ENCODE measurements at regions not wholly inside any gene's neighbourhood (a gene's known extent, or its start where the extent isn't known, plus 50 kb on each side); places are given as distances from the start of the nearest gene placed in this dataset.

DNA sequence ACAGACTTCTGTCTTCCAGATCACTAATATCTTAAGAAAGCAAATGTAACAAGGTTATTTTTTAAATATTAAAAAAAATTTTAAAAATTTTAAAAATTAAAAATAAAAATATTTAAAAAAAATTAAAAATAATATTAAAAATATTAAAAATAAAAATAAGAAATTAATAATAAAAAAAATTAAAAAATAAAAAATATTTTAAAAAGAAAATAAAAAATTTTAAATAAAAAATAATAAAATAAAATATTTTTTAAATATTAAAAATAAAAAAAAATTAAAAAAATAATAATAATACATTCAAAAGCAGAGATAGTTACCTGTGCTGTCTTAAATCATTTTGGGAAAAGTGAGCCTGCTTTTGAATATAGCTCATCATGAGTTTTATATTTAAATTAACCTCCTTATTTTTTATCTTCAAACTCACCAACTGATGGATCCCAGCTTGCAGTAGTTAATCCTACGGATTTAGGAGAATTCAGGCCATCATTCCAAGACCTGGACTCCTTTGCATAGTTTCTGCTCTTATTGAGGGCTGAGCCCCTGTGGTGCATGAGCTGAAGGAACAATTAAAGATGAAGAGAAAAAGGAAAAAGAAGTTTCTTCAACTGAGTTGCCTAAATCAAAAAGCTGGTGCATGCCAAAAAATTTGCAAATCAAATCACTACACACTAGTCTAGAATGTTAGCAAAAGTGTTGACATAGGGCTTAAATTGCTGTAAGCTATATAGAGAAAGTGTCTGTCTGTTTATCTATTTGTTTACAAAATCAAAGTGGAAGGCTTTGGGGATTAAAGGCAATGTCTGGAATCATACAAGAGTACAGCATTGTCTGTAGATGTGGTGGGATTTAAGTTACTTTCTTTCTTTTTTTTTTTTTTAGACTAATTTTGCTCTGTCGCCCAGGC lies 50.5 kb upstream of the ZNF438 start:
- no peak overlapping the region for H3K4me3 ChIP-seq (ENCODE audit: low read length)
- H2AFZ ChIP-seq (ENCODE audit: low read depth, low read length), result no peak overlapping the region
- no peaks in the 10 kb centered on the region for H3K36me3 ChIP-seq (ENCODE audit: insufficient read depth, low read length)
- no peaks in the 10 kb centered on the region for H3K27me3 ChIP-seq (ENCODE audit: insufficient read depth, low read length)
- peaks cover 6% of the 10 kb centered on the region for H3K4me1 ChIP-seq (ENCODE audit: insufficient read depth, low read length)
- no peaks in the 10 kb centered on the region for H3K9me3 ChIP-seq (ENCODE audit: low read length)

DNA sequence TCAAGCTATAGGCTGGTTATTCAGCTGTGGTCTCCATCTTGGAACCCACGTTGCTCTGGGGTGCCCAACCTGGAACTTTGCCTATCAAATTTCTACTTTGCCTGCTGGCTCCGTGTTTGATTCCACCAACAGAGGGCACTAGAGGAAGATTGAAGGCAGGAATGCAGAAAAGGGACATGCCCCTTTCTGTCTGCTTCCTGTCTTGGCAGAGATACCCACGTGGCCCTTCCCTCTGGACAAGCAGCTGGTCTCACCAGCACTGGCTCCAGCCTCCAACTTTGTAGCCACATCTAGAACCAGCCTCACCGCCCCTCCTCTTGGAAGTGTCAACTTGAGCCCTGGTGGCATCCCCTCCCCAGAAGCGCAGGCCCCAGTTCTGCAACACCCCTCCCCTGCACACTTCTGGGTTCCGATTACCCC lies 52.1 kb upstream of the ZNF438 start:
- Histone ChIP-seq H3K4me1 (ENCODE audit: insufficient read depth, low read length) (peaks cover 8% of the 10 kb centered on the region), H3K9me3 (ENCODE audit: low read length) (no peaks in the 10 kb centered on the region), H2AFZ (ENCODE audit: low read depth, low read length) (no peak overlapping the region), H3K4me3 (ENCODE audit: low read length) (no peak overlapping the region), H3K36me3 (ENCODE audit: insufficient read depth, low read length) (no peaks in the 10 kb centered on the region), H3K27me3 (ENCODE audit: insufficient read depth, low read length) (no peaks in the 10 kb centered on the region)

DNA sequence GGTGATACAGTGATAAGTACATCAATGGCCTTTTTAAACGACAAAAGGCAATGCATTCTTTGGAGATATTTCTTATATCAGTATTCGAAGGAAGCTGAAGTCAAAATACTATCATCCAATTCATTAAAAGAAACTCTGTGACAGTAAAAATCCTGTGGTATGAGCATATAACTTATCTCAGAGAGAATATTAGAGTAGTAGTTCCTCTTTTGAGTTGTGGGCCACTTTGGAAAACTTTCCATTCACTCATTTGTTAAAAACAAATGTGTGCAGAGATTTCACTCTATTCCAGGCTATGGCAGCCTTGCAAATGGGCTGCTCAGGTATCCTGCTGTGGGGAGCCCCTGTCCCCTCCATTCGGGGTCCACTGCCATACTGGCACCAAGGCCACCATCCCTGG lies 55.3 kb upstream of the ZNF438 start:
- no peaks in the 10 kb centered on the region for H3K27me3 ChIP-seq (ENCODE audit: insufficient read depth, low read length)
- H3K4me3 ChIP-seq (ENCODE audit: low read length), result no peak overlapping the region
- no peak overlapping the region for H2AFZ ChIP-seq (ENCODE audit: low read depth, low read length)
- no peaks in the 10 kb centered on the region for H3K36me3 ChIP-seq (ENCODE audit: insufficient read depth, low read length)
- no peaks in the 10 kb centered on the region for H3K9me3 ChIP-seq (ENCODE audit: low read length)
- peaks cover 8% of the 10 kb centered on the region for H3K4me1 ChIP-seq (ENCODE audit: insufficient read depth, low read length)

DNA sequence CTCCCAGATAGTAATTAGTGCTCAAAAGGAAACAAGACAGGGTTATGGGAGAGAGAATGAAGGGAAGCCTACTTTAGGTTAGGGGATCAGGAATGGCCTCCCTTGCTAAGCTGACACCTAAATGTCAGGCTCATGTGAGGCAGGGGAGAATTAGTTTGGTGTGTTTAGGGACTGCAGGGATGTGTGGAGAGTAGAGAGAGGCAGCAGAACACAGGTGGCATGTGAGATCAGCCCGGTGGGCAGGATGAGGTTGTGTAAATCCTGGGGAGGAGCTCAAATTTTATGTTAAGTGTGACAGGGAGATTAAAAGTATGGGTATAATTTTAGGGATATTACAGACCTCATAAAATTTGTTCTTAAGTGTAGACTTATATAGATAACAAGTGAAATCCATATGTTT lies 56.2 kb upstream of the ZNF438 start:
- Histone ChIP-seq H3K4me1 (ENCODE audit: insufficient read depth, low read length) (peaks cover 8% of the 10 kb centered on the region), H3K36me3 (ENCODE audit: insufficient read depth, low read length) (no peaks in the 10 kb centered on the region), H3K4me3 (ENCODE audit: low read length) (no peak overlapping the region), H2AFZ (ENCODE audit: low read depth, low read length) (peak overlapping the region; percentile 36), H3K27me3 (ENCODE audit: insufficient read depth, low read length) (no peaks in the 10 kb centered on the region), H3K9me3 (ENCODE audit: low read length) (no peaks in the 10 kb centered on the region)

DNA sequence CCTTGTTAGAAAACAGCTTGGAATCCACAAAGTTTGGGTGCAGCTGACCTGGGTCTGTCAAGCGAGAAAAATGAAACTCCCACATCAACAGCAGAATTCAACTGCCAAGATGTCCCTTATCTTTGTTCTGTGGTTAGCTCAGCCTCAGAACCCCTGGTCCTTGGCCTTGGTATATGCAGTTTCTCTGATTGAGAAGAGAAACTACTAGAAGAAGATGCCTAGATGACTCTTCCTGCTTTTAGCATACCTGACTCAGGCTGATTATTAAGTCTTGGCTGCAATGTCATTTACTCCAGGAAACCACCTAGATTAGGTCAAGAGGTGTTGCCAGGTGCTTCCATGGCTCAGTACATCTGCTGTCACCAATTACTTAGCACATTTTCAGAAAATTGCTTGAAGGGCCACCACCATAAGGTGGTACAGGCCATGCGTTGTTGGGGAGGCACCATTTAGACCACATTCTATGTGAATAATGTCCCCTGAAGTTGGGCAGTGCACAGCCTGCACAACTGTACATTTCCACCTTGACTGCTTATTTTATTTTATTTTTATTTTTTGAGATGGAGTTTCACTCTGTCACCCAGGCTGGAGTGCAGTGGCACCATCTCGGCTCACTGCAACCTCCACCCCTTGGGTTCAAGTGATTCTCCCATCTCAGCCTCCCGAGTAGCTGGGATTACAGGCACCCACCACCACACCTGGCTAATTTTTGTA lies 59.4 kb upstream of the ZNF438 start:
- Histone ChIP-seq H3K4me3 (ENCODE audit: low read length) (no peak overlapping the region), H3K4me1 (ENCODE audit: insufficient read depth, low read length) (peaks cover 2% of the 10 kb centered on the region), H3K36me3 (ENCODE audit: insufficient read depth, low read length) (no peaks in the 10 kb centered on the region), H3K27me3 (ENCODE audit: insufficient read depth, low read length) (no peaks in the 10 kb centered on the region), H2AFZ (ENCODE audit: low read depth, low read length) (no peak overlapping the region), H3K9me3 (ENCODE audit: low read length) (no peaks in the 10 kb centered on the region)

DNA sequence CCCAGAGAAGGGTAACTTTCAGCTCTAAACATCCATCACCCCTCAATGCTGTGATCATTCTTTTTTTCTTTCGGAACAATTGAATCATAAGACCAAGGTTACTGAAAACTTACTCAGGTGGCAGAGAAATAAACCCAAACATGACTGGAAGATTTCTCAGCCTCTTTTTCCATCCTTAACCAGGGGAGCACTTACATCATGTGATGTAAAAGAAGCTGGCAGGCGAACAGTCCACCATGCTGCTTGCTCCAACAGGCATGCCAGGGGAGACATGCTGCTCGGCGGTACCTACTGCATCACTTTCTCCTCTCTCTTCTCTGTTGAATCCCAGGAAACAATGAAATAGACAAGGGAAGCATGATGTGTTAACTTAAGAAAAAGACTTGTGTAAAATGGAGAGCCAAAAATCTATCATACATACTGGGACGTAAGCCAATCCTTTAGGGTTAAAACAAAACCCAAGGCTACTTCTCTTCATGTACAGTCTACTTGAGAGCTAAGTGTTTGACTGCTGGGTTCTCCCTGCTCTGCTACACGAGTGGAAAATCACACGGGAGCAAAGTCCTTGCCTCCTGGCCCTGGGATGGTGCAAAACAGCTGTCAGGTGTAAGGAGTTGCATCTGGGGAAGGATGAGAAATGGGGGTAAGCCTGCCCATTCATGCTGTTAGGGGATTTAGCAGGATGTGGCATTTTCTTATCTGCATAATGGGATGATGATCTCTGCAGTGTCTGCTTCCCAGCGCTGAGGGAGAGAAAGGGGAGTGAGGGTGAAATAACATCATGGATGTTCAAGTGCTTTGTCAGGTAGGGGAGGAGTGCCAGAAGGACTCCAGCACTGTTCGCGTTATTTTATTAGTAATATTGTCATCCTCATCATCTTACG lies 64.3 kb upstream of the ZNF438 start:
- no peak overlapping the region for H3K4me3 ChIP-seq (ENCODE audit: low read length)
- no peaks in the 10 kb centered on the region for H3K9me3 ChIP-seq (ENCODE audit: low read length)
- no peaks in the 10 kb centered on the region for H3K27me3 ChIP-seq (ENCODE audit: insufficient read depth, low read length)
- no peaks in the 10 kb centered on the region for H3K36me3 ChIP-seq (ENCODE audit: insufficient read depth, low read length)
- no peaks in the 10 kb centered on the region for H3K4me1 ChIP-seq (ENCODE audit: insufficient read depth, low read length)
- no peak overlapping the region for H2AFZ ChIP-seq (ENCODE audit: low read depth, low read length)

DNA sequence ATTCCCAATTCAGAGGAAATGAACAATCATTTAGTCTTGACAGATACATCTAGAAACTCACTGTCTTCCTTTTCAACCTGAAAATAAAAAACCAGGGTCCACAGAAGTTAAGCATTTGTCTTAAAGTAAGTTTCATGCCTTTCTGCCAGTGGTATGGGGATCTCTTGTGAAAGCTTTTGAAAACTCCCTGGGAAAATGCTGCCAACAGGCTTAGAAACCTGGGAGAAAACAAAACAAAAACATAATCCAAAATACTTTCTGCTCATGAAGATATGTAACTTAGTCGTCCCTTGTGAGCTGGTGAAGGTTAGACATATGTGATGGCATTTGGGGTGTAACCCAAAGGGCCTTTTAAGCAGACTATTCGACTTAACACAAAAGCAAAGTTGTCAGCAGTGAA lies 66.4 kb upstream of the ZNF438 start:
- H2AFZ ChIP-seq (ENCODE audit: low read depth, low read length), result no peak overlapping the region
- H3K4me1 ChIP-seq (ENCODE audit: insufficient read depth, low read length), result no peaks in the 10 kb centered on the region
- no peak overlapping the region for H3K4me3 ChIP-seq (ENCODE audit: low read length)
- no peaks in the 10 kb centered on the region for H3K27me3 ChIP-seq (ENCODE audit: insufficient read depth, low read length)
- H3K9me3 ChIP-seq (ENCODE audit: low read length), result no peaks in the 10 kb centered on the region
- no peaks in the 10 kb centered on the region for H3K36me3 ChIP-seq (ENCODE audit: insufficient read depth, low read length)

DNA sequence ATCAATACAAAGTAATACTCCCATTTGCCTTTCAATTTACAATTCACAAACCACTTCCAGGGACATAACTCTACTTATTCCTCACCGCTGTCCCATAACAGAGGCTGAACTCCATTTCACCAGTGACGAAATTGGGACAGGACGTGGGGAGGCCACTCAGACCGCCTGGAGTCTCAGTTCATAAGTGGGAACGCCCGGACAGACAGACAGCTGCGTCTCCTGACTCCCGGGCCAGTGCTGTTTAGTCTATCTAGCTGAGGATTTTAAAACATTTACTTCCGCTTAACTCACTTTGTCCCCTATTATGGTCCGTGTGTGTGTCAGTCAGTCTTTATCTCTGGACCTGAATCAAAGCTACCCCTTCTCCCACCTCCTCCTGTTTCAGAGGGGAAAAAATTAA lies 67.4 kb upstream of the ZNF438 start:
- Histone ChIP-seq H3K9me3 (ENCODE audit: low read length) (no peaks in the 10 kb centered on the region), H2AFZ (ENCODE audit: low read depth, low read length) (no peak overlapping the region), H3K4me3 (ENCODE audit: low read length) (no peak overlapping the region), H3K4me1 (ENCODE audit: insufficient read depth, low read length) (no peaks in the 10 kb centered on the region), H3K27me3 (ENCODE audit: insufficient read depth, low read length) (no peaks in the 10 kb centered on the region), H3K36me3 (ENCODE audit: insufficient read depth, low read length) (no peaks in the 10 kb centered on the region)

DNA sequence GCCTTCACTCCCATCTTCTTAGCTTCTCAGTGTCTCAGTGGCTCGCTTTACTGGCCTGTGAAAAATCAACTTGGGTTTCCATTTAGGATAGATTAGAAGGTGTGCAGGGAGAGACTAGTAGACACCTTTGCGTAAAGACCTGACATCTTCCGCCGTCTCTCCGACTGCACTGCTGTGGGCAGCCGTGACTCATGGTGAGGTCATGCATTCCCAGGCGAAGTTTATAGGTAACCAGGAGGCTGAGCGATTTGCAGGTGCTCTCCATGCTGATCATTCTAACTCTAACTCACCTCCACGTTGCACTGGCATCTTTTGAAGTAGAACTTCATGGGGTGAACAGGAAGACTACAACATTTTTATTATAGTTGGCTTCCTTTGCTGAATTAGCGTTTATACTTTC lies 68.0 kb upstream of the ZNF438 start:
- Histone ChIP-seq H3K36me3 (ENCODE audit: insufficient read depth, low read length) (no peaks in the 10 kb centered on the region), H3K9me3 (ENCODE audit: low read length) (no peaks in the 10 kb centered on the region), H3K27me3 (ENCODE audit: insufficient read depth, low read length) (no peaks in the 10 kb centered on the region), H2AFZ (ENCODE audit: low read depth, low read length) (no peak overlapping the region), H3K4me3 (ENCODE audit: low read length) (no peak overlapping the region), H3K4me1 (ENCODE audit: insufficient read depth, low read length) (no peaks in the 10 kb centered on the region)

DNA sequence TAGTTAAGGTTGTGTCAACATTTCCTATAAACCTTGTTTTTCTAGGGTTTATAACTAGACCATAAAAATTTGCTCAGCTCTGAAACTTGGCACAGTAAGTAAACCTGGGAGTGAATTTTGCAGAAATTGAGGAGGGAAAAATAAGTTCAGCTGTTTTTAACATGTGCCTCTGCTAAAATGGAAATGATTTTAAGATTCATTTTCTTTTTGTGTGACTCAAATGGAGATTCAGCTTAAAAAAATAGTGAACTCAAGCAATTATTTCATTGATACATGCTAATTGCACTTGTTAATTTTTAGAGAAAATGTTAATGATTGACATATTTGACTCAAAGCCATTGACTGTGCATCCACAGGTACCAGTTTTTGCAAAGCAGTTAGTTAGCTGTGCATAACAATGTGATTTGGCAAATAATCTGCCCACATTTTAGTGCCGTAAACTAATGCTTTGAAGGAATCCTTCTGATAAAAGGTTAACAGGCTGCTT lies 68.5 kb upstream of the ZNF438 start:
- Histone ChIP-seq H2AFZ (ENCODE audit: low read depth, low read length) (no peak overlapping the region), H3K27me3 (ENCODE audit: insufficient read depth, low read length) (no peaks in the 10 kb centered on the region), H3K4me1 (ENCODE audit: insufficient read depth, low read length) (no peaks in the 10 kb centered on the region), H3K9me3 (ENCODE audit: low read length) (no peaks in the 10 kb centered on the region), H3K36me3 (ENCODE audit: insufficient read depth, low read length) (no peaks in the 10 kb centered on the region), H3K4me3 (ENCODE audit: low read length) (no peak overlapping the region)

DNA sequence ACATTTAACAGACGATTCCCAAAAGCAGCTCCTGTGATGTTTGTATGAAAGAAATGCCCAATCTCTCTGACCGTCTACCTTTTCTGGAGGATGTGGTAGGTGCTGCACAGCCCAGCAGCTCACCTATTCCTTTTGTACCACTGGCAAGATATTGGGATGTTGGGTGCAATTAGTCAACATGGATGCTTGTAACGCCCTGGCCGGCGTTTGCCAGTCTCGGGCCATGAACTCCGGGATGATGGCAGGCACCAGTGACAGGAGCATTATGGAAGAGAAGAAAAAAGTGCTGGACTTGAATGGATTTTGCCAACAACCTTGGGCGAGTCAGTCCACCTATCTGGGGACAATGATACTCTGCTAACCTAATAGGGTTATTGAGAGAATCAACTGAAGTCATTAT lies 69.0 kb upstream of the ZNF438 start:
- no peak overlapping the region for H2AFZ ChIP-seq (ENCODE audit: low read depth, low read length)
- H3K27me3 ChIP-seq (ENCODE audit: insufficient read depth, low read length), result no peaks in the 10 kb centered on the region
- no peak overlapping the region for H3K4me3 ChIP-seq (ENCODE audit: low read length)
- peaks cover 2% of the 10 kb centered on the region for H3K4me1 ChIP-seq (ENCODE audit: insufficient read depth, low read length)
- no peaks in the 10 kb centered on the region for H3K36me3 ChIP-seq (ENCODE audit: insufficient read depth, low read length)
- no peaks in the 10 kb centered on the region for H3K9me3 ChIP-seq (ENCODE audit: low read length)

DNA sequence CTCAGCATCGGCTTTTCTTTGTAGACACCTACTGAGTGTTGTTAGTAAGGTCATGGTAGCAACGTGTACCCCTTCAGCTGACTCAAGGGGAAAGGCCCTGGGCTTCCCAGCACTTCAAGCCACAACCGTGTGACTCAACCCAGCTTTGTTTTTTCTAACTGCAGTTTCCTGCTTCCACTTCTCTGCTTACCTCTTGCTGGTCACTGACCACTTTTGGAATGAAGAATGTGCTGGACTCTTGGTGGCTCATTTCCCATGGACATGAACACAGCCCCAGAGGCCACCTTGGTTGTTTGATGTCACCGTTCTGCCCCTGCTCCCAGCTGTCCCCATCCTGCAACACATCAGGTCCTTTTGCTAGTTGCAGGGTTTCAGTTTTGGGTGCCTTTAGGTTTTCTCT lies 69.5 kb upstream of the ZNF438 start:
- no peaks in the 10 kb centered on the region for H3K27me3 ChIP-seq (ENCODE audit: insufficient read depth, low read length)
- H2AFZ ChIP-seq (ENCODE audit: low read depth, low read length), result no peak overlapping the region
- peaks cover 4% of the 10 kb centered on the region for H3K4me1 ChIP-seq (ENCODE audit: insufficient read depth, low read length)
- no peaks in the 10 kb centered on the region for H3K36me3 ChIP-seq (ENCODE audit: insufficient read depth, low read length)
- H3K9me3 ChIP-seq (ENCODE audit: low read length), result no peaks in the 10 kb centered on the region
- no peak overlapping the region for H3K4me3 ChIP-seq (ENCODE audit: low read length)

DNA sequence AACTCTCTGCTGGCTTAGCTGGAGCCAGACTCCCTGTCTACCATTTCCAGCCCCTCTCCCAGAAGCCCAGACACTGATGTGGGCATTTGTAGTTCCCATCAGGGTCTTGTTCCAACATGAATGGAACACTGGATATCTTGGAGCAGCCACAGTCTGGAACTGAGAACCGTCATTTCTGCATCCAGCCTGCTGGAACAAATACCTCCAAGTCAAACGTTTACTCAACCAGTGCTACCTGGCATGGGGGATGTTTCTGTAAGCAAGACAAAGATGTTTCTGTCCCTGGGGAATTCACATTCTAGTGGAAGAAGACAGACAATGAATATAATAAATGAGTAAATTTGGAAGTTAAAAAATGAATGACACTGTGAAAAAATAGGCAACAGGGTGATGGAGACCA lies 70.8 kb upstream of the ZNF438 start:
- Histone ChIP-seq H3K27me3 (ENCODE audit: insufficient read depth, low read length) (no peaks in the 10 kb centered on the region), H3K36me3 (ENCODE audit: insufficient read depth, low read length) (no peaks in the 10 kb centered on the region), H2AFZ (ENCODE audit: low read depth, low read length) (no peak overlapping the region), H3K9me3 (ENCODE audit: low read length) (no peaks in the 10 kb centered on the region), H3K4me3 (ENCODE audit: low read length) (no peak overlapping the region), H3K4me1 (ENCODE audit: insufficient read depth, low read length) (peaks cover 4% of the 10 kb centered on the region)
